SK-MEL-5 (cell line): ENCODE measurements at regions not wholly inside any gene's neighbourhood (a gene's known extent, or its start where the extent isn't known, plus 50 kb on each side); places are given as distances from the start of the nearest gene placed in this dataset.

Experiments
- DNase-seq: peaks from one replicate; pipeline ENCODE4 v3.0.0-alpha.2; 2016; ENCODE audit warnings: low read depth, low spot score
- in situ Hi-C: cut with HindIII; loops from 2 replicates; pipeline ENCODE4 v1.10.0; 2016; ENCODE audit warnings: low sequenced_read_pairs, high pct_unique_total_duplicates, low pct_unique_long_range_greater_than_20kb

GRCh38 chr2:19796035-19796695, 105.6 kb downstream of the TTC32 start:
- DNase-seq, result no peak
- in situ Hi-C loops, result no loop called here

- in situ Hi-C loops, result no loop called here
Observed at GRCh38 chr2:19793132-19793750, 108.5 kb downstream of the TTC32 start.

GRCh38 chr2:19790291-19790690, 111.5 kb downstream of the TTC32 start:
- in situ Hi-C loops, result no loop called here
- DNase-seq, result no peak

More at GRCh38 chr2:19793132-19793750, 108.5 kb downstream of the TTC32 start:
- no peak for DNase-seq

DNA sequence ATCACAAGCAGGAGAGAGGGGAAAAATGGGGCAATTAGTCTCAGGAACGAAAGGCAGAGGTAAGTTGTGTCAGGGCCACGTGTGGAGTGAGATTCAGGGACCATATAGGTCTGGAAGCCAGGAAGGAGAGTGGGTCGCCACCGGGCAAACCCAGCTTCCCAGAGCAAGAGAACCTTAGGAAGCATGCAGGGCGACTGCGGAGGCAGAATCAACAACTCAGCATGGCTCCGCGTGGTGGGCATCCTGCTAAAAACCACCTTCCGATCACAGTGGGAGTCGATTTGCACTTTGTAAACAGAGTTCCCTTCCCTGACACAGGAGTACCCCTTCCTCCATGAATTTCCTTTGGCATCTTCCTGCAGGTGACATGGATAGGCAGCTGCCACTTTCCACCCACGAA, 114.6 kb downstream of the TTC32 start:
- in situ Hi-C loops, result no loop called here
- DNase-seq, result no peak

- in situ Hi-C loops, result no loop called here
Observed at GRCh38 chr2:19786408-19787058, 115.2 kb downstream of the TTC32 start.

GRCh38 chr2:19785867-19786266, 115.9 kb downstream of the TTC32 start:
- DNase-seq, result no peak
- in situ Hi-C loops, result no loop called here

More at GRCh38 chr2:19786408-19787058, 115.2 kb downstream of the TTC32 start:
- DNase-seq, result no peak

GRCh38 chr2:19785447-19785846, 116.3 kb downstream of the TTC32 start:
- in situ Hi-C loops, result no loop called here
- no peak for DNase-seq

DNA sequence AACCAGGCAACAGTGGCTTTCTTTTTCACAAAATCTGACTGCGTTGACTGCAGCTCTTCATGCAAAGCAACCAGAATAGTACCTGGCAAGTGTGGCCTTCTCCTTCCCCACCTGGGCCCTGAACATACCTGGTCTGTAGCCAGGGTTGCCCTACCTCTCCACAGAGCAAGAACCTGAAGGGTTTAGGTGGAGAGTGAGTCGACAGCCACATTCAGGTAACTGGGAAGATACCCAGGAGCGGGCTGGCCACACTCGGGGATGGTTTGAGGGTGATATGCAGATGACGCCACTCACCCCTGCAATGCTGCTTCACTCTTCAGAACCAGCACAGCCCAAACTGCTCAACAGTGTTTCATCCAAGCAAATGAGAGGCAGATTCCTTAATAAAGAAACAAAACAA, 117.3 kb downstream of the TTC32 start:
- DNase-seq, result no peak
- in situ Hi-C loops, result no loop called here

GRCh38 chr2:19783935-19784334, 117.8 kb downstream of the TTC32 start:
- in situ Hi-C loops, result no loop called here
- no peak for DNase-seq

- in situ Hi-C loops, result no loop called here
- DNase-seq, result no peak
Observed at GRCh38 chr2:19776941-19777514, 124.8 kb downstream of the TTC32 start.

- in situ Hi-C loops, result no loop called here
- no peak for DNase-seq
Observed at GRCh38 chr2:19775838-19776237, 125.9 kb downstream of the TTC32 start.

- in situ Hi-C loops, result no loop called here
- DNase-seq, result no peak
Observed at GRCh38 chr2:19775315-19775714, 126.5 kb downstream of the TTC32 start.

DNA sequence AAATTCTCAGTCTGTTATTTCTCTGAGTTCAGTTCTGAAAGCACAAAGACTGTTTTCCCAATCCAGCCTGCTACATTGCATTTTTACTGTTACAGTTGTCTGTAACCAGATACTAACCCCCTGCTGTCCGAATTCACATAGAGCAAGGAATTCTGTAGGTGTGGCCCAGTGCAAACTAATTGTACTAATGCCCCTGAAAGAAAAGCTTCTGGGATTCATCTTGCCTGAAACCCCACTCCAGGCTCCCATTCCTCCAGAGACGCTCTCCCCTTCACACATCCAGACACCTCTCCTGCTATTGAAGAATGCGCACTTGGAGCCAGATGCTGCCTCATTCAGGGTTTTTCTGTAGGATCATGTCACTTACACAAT, 127.0 kb downstream of the TTC32 start:
- in situ Hi-C loops, result no loop called here
- no peak for DNase-seq

DNA sequence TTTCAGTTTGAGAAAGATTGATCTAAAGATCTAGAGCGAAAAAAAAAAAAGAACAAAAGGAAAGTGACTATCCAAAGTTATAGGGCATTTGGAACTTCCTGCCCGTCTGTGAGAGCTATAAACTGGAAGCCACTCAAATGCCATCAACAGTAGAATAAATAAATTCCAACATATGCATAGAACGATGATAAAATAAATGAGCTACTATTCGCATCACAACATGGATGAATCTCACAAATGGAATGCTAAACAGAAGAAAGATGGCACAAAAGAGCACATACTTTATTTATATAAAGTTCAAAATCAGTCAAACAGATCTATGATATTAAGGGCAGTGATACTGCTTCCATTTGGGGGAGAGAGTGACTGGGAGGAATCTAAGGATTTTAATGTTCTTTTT, 128.8 kb downstream of the TTC32 start:
- DNase-seq, result no peak
- in situ Hi-C loops, result no loop called here

GRCh38 chr2:19769513-19769912, 132.3 kb downstream of the TTC32 start:
- in situ Hi-C loops, result no loop called here
- peak; percentile 38 for DNase-seq

DNA sequence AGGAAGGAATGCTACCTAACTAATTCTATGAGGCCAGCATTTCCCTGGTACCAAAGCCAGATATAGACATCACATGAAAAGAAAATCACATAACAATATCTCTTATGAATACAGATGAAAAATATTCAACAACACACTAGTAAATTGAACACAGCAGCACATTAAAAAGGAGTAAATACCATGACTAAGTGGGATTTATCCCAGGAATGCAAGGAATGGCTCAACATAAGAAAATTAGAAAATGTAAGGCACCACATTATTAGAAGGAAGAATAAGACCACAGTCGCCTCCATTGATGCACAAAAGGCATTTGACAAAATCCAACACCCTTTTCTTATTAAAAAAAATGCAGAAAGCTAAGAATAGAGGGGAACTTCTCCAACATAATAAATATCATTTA, 133.9 kb downstream of the TTC32 start:
- DNase-seq, result no peak
- in situ Hi-C loops, result no loop called here

DNA sequence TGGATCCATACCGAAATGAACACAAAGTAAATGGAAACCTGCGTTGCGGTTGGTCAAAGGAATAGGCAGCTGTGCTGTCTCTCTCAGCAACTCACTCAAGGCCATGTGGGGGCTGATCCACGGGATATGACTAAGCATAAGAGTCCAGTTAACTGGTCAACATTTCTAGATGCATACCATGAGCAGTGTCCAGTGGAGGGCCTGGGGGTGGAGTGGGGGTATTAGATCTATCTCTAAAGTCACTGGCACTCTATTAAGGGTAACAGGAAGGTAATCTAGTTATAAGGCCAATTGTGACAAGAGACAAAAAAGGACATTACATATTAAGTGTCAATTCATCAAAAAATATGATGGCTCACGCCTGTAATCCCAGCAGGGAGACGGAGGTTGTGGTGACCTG, 136.8 kb downstream of the TTC32 start:
- in situ Hi-C loops, result no loop called here
- no peak for DNase-seq

- in situ Hi-C loops, result no loop called here
- DNase-seq, result no peak
Observed at GRCh38 chr2:19763731-19764130, 138.1 kb downstream of the TTC32 start.
